ENCODE measurements at regions not wholly inside any gene's neighbourhood (a gene's known extent, or its start where the extent isn't known, plus 50 kb on each side); places are given as distances from the start of the nearest gene placed in this dataset.

DNA sequence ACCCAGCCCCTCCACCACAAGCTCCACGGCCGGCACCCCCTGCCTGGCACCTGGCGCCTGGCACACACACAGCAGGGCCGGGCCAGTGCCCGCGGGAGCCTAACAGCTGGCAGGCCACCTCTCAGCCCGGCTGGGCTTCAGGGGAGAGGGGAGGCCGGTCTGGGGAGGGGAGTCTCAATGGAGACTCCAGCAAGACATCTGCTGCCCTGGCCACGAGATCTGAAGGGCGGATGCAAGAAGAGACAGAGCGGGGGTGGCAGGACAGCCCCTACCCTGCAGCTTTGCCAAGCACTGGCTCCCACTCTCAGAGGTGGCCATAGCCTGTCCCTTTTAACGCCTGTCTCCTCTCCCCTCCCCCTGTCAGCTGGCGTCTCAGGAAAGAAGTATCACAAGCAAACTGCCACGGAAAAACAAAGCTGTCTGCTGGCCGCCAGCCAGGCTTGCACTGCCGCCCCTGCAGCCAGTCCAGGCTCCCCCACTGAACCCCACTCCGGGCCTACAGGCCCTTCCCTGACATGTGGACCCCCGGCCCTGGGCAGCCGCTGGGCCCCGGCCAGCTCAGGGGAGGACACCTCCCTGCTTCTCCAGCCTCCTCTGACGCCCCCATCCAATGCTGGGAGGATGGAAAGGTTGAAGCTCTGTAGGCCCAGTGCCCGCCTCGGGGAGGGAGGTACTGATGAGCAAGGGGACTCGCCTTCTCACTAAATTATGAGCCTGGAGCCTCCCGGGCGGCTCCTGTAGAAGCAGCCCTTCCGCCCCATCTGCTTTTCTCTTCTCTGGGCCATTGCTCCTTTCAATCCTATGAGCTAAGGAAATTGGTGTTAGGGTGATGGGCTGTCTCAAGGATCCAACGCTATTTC lies 178.4 kb downstream of the ARHGAP12 start:
- no peak for TF ChIP-seq REST (IDR thresholded peaks at IDR 0.05; ENCODE audit: insufficient read depth in 1 of 2, low read depth in 2 of 2, low read length in 2 of 2)
- no peak for TF ChIP-seq FOXP2 (optimal IDR thresholded peaks at IDR 0.05; ENCODE audit: borderline replicate concordance, extremely low read depth, extremely low read length, insufficient read depth)

All from PFSK-1 (cell line).